K562 (cell line): ENCODE measurements at regions not wholly inside any gene's neighbourhood (a gene's known extent, or its start where the extent isn't known, plus 50 kb on each side); places are given as distances from the start of the nearest gene placed in this dataset.

ENCODE experiments used
- ESRRA ChIP-seq: fragments of 450-650 bp; IDR thresholded peaks from 2 replicates; pipeline ENCODE4 v1.6.1; 2014; ENCODE audit warnings: low read depth, mild to moderate bottlenecking, moderate library complexity, borderline replicate concordance
- MGA ChIP-seq: fragments of 450-650 bp; IDR thresholded peaks from 2 replicates; pipeline ENCODE4 v1.6.1; 2016; ENCODE audit warnings: mild to moderate bottlenecking, moderate library complexity

DNA sequence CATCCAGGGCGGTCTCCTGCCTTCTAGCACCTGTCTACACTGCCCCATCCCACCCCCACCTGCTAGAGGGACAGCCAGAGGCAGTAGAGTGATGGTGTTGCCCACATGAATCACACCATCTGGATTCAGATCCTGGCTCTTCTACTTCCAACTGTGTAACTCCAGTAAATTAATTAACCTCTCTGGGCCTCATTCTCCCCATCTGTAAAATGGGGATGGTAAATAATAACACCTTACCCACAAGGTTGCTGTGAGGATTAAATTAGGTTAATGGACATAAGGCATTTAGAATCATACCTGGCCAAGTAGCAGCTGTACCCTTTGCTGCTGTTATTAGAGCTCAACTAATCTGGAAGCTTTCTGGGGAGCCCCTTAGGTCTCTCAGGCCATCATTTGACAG is 149.6 kb upstream of the BCOR start (continued):
- TF ChIP-seq MGA (no peak), ESRRA (peak; percentile 62; the same call in 1 of the 2 replicates)
